Activated T-helper 2 cell treated with anti-CD3 and anti-CD28 coated beads, Interferon-gamma antibody, Interleukin-2, Interleukin-4, amounts not matched to agents 10 μg/mL and 5 μg/mL and 100 μg/mL, durations not matched to agents 14 hours and 24 hours and 36 hours (primary cell): ENCODE measurements at regions not wholly inside any gene's neighbourhood (a gene's known extent, or its start where the extent isn't known, plus 50 kb on each side); places are given as distances from the start of the nearest gene placed in this dataset.

Source experiments
- DNase-seq: peaks from one replicate; pipeline ENCODE4 v3.0.0; 2021; ENCODE audit warnings: low spot score
- H3K27ac Mint-ChIP-seq: one replicate; pipeline ENCODE4 v1.8.0; 2021; ENCODE audit warnings: mixed read lengths
- H3K27me3 Mint-ChIP-seq: one replicate; pipeline ENCODE4 v1.8.0; 2021; ENCODE audit warnings: low read depth, mixed read lengths
- H3K36me3 Mint-ChIP-seq: one replicate; pipeline ENCODE4 v1.8.0; 2021; ENCODE audit warnings: low read depth, mixed read lengths
- H3K4me1 Mint-ChIP-seq: one replicate; pipeline ENCODE4 v1.8.0; 2021; ENCODE audit warnings: low read depth, mixed read lengths
- H3K4me3 Mint-ChIP-seq: one replicate; pipeline ENCODE4 v1.8.0; 2021; ENCODE audit warnings: low read depth, mild to moderate bottlenecking, moderate library complexity, mixed read lengths
- H3K9me3 Mint-ChIP-seq: one replicate; pipeline ENCODE4 v1.8.0; 2021; ENCODE audit warnings: mixed read lengths
- intact Hi-C: fragments of 100-400 bp; cut with micrococcal nuclease; formaldehyde crosslinking; loops from one replicate; pipeline ENCODE4 v1.15.1; 2023

DNA sequence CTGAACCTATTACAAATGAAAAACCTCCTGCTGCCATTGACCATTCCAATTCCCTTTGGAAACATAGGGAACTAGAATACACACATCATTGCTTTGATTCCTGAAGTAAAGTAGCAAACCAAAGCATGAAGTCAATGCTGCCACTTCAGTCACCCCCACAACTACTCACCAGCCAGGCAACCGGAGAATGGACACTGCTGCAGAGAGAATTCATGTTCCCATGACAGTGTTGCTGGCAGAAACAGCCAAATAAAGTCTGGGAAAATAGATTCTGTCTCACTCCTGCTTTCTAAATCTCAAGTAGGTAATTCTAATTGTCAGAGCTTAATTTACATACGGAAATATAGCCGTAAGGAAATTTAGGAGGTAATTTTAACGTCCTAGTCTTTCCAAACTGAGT lies 162.9 kb upstream of the PLPPR1 start:
- peaks cover 14% of the 10 kb centered on the region for H3K9me3 Mint-ChIP-seq
- H3K4me1 Mint-ChIP-seq: no peaks in the 10 kb centered on the region

GRCh38 chr9:100869326-100869725 lies 159.2 kb upstream of the PLPPR1 start:
- no peak for DNase-seq
- intact Hi-C loops: no loop called here
- Mint-ChIP-seq H3K4me3 (no peak overlapping the region), H3K4me1 (no peaks in the 10 kb centered on the region), H3K9me3 (peaks cover 6% of the 10 kb centered on the region), H3K36me3 (no peaks in the 10 kb centered on the region), H3K27me3 (no peaks in the 10 kb centered on the region), H3K27ac (no peak overlapping the region)

More for the DNA sequence above, 162.9 kb upstream of the PLPPR1 start:
- Mint-ChIP-seq H3K27ac (no peak overlapping the region), H3K36me3 (no peaks in the 10 kb centered on the region), H3K4me3 (no peak overlapping the region), H3K27me3 (no peaks in the 10 kb centered on the region)
- intact Hi-C loops: no loop called here
- DNase-seq: no peak

DNA sequence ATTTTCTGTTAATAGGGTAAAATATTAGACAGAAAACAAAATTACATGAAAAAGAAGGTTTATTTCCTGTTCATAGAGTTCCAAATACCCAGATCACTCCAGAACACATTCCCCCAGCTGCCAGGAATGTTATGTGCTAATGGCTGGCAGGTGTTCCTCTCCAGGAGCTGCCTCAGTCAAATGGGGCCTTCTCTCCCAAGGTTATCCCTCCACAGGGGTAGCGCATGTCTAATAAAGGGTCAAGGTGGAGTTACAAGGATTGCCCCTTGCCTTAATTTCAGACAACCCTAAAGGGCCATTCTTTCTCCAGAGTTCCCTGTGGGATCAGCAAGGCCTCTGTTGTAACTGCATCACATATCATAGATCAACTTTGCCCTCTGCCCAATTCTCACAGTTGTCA lies 148.6 kb upstream of the PLPPR1 start:
- no peak for DNase-seq
- no peaks in the 10 kb centered on the region for H3K27me3 Mint-ChIP-seq
- no peaks in the 10 kb centered on the region for H3K9me3 Mint-ChIP-seq
- H3K4me1 Mint-ChIP-seq: no peaks in the 10 kb centered on the region
- H3K36me3 Mint-ChIP-seq: no peaks in the 10 kb centered on the region
- intact Hi-C loops: no loop called here
- H3K27ac Mint-ChIP-seq: no peak overlapping the region
- H3K4me3 Mint-ChIP-seq: no peak overlapping the region

GRCh38 chr9:100880284-100880683 lies 148.2 kb upstream of the PLPPR1 start:
- intact Hi-C loops: no loop called here
- no peak overlapping the region for H3K4me3 Mint-ChIP-seq
- H3K9me3 Mint-ChIP-seq: no peaks in the 10 kb centered on the region

GRCh38 chr9:100884518-100884917 lies 144.0 kb upstream of the PLPPR1 start:
- intact Hi-C loops: no loop called here
- DNase-seq: no peak
- Mint-ChIP-seq H3K27ac (no peak overlapping the region), H3K27me3 (no peaks in the 10 kb centered on the region), H3K9me3 (no peaks in the 10 kb centered on the region), H3K4me1 (no peaks in the 10 kb centered on the region), H3K4me3 (no peak overlapping the region), H3K36me3 (no peaks in the 10 kb centered on the region)

More at GRCh38 chr9:100880284-100880683, 148.2 kb upstream of the PLPPR1 start:
- DNase-seq: no peak
- Mint-ChIP-seq H3K27ac (no peak overlapping the region), H3K4me1 (no peaks in the 10 kb centered on the region), H3K36me3 (no peaks in the 10 kb centered on the region), H3K27me3 (no peaks in the 10 kb centered on the region)

GRCh38 chr9:100890321-100890720 lies 138.2 kb upstream of the PLPPR1 start:
- intact Hi-C loops: no loop called here
- Mint-ChIP-seq H3K4me3 (no peak overlapping the region), H3K27ac (no peak overlapping the region), H3K9me3 (no peaks in the 10 kb centered on the region), H3K4me1 (no peaks in the 10 kb centered on the region), H3K27me3 (no peaks in the 10 kb centered on the region), H3K36me3 (no peaks in the 10 kb centered on the region)
- DNase-seq: no peak

- no peak overlapping the region for H3K27ac Mint-ChIP-seq
- no peaks in the 10 kb centered on the region for H3K9me3 Mint-ChIP-seq
- H3K36me3 Mint-ChIP-seq: no peaks in the 10 kb centered on the region
- DNase-seq: no peak
- H3K4me3 Mint-ChIP-seq: no peak overlapping the region
- H3K4me1 Mint-ChIP-seq: no peaks in the 10 kb centered on the region
- intact Hi-C loops: no loop called here
- H3K27me3 Mint-ChIP-seq: no peaks in the 10 kb centered on the region
Observed at GRCh38 chr9:100911273-100911672, 117.3 kb upstream of the PLPPR1 start.

DNA sequence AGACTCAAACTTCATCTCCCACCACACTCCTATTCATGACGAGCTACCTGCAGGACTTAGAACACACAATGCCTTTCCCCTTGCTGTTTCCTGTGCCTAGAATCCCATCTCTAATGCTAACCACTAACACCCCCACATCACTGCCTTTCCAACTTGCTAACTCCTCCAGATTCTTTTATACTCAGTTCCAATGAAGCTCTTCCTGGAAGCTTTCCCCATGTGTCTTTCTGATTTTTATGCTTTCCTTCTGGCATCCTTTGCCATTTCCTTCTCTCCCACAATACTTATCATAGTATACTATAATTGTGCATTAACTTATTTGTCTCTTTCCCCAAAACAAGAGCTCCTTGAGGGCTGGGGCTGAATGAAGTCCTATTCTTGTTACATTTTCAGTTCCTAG lies 115.3 kb upstream of the PLPPR1 start:
- Mint-ChIP-seq H3K9me3 (no peaks in the 10 kb centered on the region), H3K27ac (no peak overlapping the region), H3K4me3 (no peak overlapping the region), H3K4me1 (no peaks in the 10 kb centered on the region), H3K27me3 (no peaks in the 10 kb centered on the region), H3K36me3 (no peaks in the 10 kb centered on the region)
- DNase-seq: no peak
- intact Hi-C loops: no loop called here

- Mint-ChIP-seq H3K36me3 (no peaks in the 10 kb centered on the region), H3K4me3 (no peak overlapping the region), H3K9me3 (no peaks in the 10 kb centered on the region), H3K27me3 (no peaks in the 10 kb centered on the region), H3K4me1 (no peaks in the 10 kb centered on the region), H3K27ac (no peak overlapping the region)
- intact Hi-C loops: no loop called here
- no peak for DNase-seq
Observed at GRCh38 chr9:100914266-100914665, 114.3 kb upstream of the PLPPR1 start.

DNA sequence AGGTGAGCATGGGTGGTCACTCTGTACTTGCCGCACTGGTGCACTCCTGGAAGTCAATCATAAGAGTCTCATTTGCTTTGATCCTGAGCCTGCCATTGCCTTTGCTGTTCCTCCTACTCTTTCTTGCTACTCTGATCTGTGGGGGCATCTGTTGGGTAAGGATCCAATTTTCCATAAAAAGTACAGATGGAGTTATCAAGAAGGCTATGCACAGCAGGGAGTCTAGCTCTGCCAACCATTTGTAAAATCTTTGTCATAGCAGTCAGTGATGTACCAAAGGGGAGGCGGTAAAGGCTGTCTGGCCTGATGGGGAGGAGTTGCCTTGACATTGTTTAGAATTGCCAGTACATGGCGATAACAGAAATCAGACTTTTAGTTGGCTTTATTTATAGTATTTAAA lies 109.0 kb upstream of the PLPPR1 start:
- Mint-ChIP-seq H3K4me3 (no peak overlapping the region), H3K27ac (no peak overlapping the region), H3K9me3 (no peaks in the 10 kb centered on the region), H3K27me3 (no peaks in the 10 kb centered on the region), H3K4me1 (no peaks in the 10 kb centered on the region), H3K36me3 (no peaks in the 10 kb centered on the region)
- DNase-seq: no peak
- intact Hi-C loops: no loop called here

DNA sequence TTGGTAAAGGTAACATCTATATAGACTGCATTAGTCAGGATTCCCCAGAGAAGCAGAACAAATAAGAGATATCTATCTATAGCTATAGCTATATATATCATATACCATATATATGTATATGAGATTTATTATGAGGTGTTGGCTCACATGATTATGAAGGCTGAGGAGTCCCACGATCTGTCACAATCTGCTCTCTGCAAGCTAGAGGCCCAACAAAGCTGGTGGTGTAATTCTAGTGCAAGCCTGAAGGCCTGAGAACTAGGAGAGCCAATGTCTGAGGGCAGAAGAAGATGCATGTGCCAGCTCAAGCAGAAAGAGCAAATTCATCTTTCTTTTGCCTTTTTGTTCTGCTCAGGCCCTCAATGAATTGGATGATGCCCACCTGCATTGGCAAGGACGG lies 102.2 kb upstream of the PLPPR1 start:
- Mint-ChIP-seq H3K4me1 (no peaks in the 10 kb centered on the region), H3K27ac (no peak overlapping the region)

DNA sequence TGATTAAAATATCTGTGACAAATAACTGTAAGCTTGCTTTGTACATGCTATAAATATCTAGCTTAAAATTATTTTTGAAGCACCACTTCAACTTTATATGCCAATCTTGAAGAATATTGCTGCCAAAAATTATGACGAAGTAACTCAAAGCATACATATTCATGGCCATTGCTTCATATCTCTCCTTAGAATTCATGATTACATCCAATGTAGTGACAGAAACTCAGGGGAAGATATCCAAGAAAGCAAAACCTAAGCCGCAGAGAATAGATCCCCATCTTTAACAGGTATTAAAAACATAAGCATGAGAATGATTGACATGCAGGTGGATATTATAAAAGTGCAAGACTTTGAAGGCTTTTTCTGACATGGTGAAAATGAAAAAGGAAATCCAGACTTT lies 100.8 kb upstream of the PLPPR1 start:
- no peak for DNase-seq
- Mint-ChIP-seq H3K27me3 (no peaks in the 10 kb centered on the region), H3K4me3 (no peak overlapping the region), H3K36me3 (no peaks in the 10 kb centered on the region), H3K27ac (no peak overlapping the region), H3K4me1 (no peaks in the 10 kb centered on the region), H3K9me3 (no peaks in the 10 kb centered on the region)
- intact Hi-C loops: no loop called here

More for the DNA sequence above, 102.2 kb upstream of the PLPPR1 start:
- DNase-seq: no peak
- no peaks in the 10 kb centered on the region for H3K36me3 Mint-ChIP-seq
- intact Hi-C loops: no loop called here
- H3K27me3 Mint-ChIP-seq: no peaks in the 10 kb centered on the region
- H3K4me3 Mint-ChIP-seq: no peak overlapping the region
- H3K9me3 Mint-ChIP-seq: no peaks in the 10 kb centered on the region

GRCh38 chr9:100933656-100934055 lies 94.9 kb upstream of the PLPPR1 start:
- peaks cover 18% of the 10 kb centered on the region for H3K9me3 Mint-ChIP-seq
- no peak overlapping the region for H3K27ac Mint-ChIP-seq
- intact Hi-C loops: no loop called here
- H3K36me3 Mint-ChIP-seq: no peaks in the 10 kb centered on the region
- no peak overlapping the region for H3K4me3 Mint-ChIP-seq
- H3K4me1 Mint-ChIP-seq: no peaks in the 10 kb centered on the region
- DNase-seq: no peak
- no peaks in the 10 kb centered on the region for H3K27me3 Mint-ChIP-seq

DNA sequence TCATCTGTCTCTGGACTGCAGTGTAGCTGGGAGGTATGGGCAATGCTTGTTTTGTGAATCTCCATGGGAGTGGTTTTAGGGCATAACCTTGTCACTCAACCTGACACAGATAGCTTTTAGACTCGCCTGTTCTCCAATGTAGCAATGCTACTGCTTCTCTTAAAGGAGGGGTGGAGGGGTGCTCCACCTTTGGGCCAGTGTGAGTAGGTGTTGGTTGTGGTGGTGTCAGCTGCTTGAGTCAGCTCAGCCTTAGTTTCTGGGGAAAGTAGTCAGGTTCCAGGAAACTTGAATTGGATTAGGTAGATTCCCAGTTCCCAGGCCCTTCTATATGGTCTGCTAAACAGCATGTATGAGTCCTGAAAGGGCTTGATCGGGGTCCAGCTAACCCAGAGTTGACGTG lies 91.1 kb upstream of the PLPPR1 start:
- Mint-ChIP-seq H3K9me3 (peaks cover 18% of the 10 kb centered on the region), H3K27me3 (no peaks in the 10 kb centered on the region), H3K4me1 (no peaks in the 10 kb centered on the region), H3K4me3 (no peak overlapping the region), H3K36me3 (no peaks in the 10 kb centered on the region), H3K27ac (no peak overlapping the region)
- intact Hi-C loops: no loop called here
- no peak for DNase-seq
